ENCODE measurements at regions not wholly inside any gene's neighbourhood (a gene's known extent, or its start where the extent isn't known, plus 50 kb on each side); places are given as distances from the start of the nearest gene placed in this dataset.

- no peak overlapping the region for H3K14ac ChIP-seq (ENCODE audit: insufficient read depth, low read length)
- H3K79me2 ChIP-seq (ENCODE audit: insufficient read depth, low read length), result no peaks in the 10 kb centered on the region
- H2BK12ac ChIP-seq (ENCODE audit: insufficient read length, low read depth, low read length), result no peak overlapping the region
- H3K27ac ChIP-seq (ENCODE audit: insufficient read length, low read depth, low read length), result no peak overlapping the region
- peaks cover 0 to 9% of the 10 kb centered on the region in 2 experiments; a peak in 2 of 4 replicates for H3K4me1 Mint-ChIP-seq
- no peaks in the 10 kb centered on the region for H3K36me3 Mint-ChIP-seq (ENCODE audit: insufficient read depth in 1 of 3, low read depth in 3 of 3)
- H3K9ac ChIP-seq (ENCODE audit: extremely low read depth, insufficient read length, low read length), result no peak overlapping the region
- H3K79me1 ChIP-seq (ENCODE audit: insufficient read depth, low read depth, low read length, poor library complexity, severe bottlenecking), result no peaks in the 10 kb centered on the region
- no peak overlapping the region for H2BK120ac ChIP-seq (ENCODE audit: low read depth, low read length, poor library complexity, severe bottlenecking)
- WGBS (ENCODE audit: extremely low coverage, insufficient read length, low lambda C conversion rate), result no CpG with 5 or more reads among the region's 10 CpGs
- no peak overlapping the region for H3K18ac ChIP-seq (ENCODE audit: insufficient read length, low read depth, low read length)
- peaks cover 25% of the 10 kb centered on the region for H3K27me3 Mint-ChIP-seq (ENCODE audit: low read depth)
- no peaks in the 10 kb centered on the region for H3K9me3 Mint-ChIP-seq
- H3K4me3 Mint-ChIP-seq, result no peak overlapping the region
- TF ChIP-seq CTCF (conservative IDR thresholded peaks at IDR 0.05), result no peak
- no peaks in the 10 kb centered on the region for H4K20me1 ChIP-seq (ENCODE audit: control insufficient read depth, insufficient read depth, insufficient read length)
- H3K27ac Mint-ChIP-seq, result no peak overlapping the region
- DNase-seq, result no peak
- no peaks in the 10 kb centered on the region for H3K23me2 ChIP-seq (ENCODE audit: insufficient read length, low read depth, low read length, poor library complexity, severe bottlenecking)
- no peak overlapping the region for H3K4me2 ChIP-seq (ENCODE audit: insufficient read depth, insufficient read length, low read length)
- no peak overlapping the region for H2BK15ac ChIP-seq (ENCODE audit: low read depth, low read length)
- no peak overlapping the region for H2BK20ac ChIP-seq (ENCODE audit: low read depth, low read length, poor library complexity, severe bottlenecking)
- no peaks in the 10 kb centered on the region for H3K4me1 ChIP-seq (ENCODE audit: insufficient read depth, low read length)
- H3T11ph ChIP-seq (ENCODE audit: low read length), result no peak overlapping the region
- no peaks in the 10 kb centered on the region for H3K9me3 ChIP-seq (ENCODE audit: control insufficient read depth, low read depth, low read length)
- H2AK5ac ChIP-seq (ENCODE audit: insufficient read length, low read length), result no peak overlapping the region
- H3K27me3 ChIP-seq (ENCODE audit: insufficient read depth, low read length), result no peaks in the 10 kb centered on the region
- no peak overlapping the region for H4K8ac ChIP-seq (replicated peaks; ENCODE audit: insufficient read length, low read depth, low read length)
- no peak overlapping the region for H4K91ac ChIP-seq (ENCODE audit: insufficient read length, low read depth, low read length)
- no peak overlapping the region for H3K56ac ChIP-seq (ENCODE audit: insufficient read length, low read depth, low read length)
- no peak overlapping the region for H4K5ac ChIP-seq (ENCODE audit: insufficient read length, low read depth, low read length)
- no peak overlapping the region for H2BK5ac ChIP-seq (ENCODE audit: insufficient read length, low read length)
- no peak overlapping the region for H3K23ac ChIP-seq (ENCODE audit: insufficient read length, low read depth, low read length)
- H3K4ac ChIP-seq (ENCODE audit: low read depth, low read length), result no peak overlapping the region
- H2AFZ ChIP-seq (ENCODE audit: low read length), result no peak overlapping the region
Observed at GRCh38 chr11:44404736-44405395, 94.9 kb upstream of the ALX4 start.
